Sigmoid colon (tissue), 4 donors: ENCODE measurements at regions not wholly inside any gene's neighbourhood (a gene's known extent, or its start where the extent isn't known, plus 50 kb on each side); places are given as distances from the start of the nearest gene placed in this dataset.

Experiments used
- CTCF ChIP-seq, 4 experiments: fragments of 450-650 bp in 3 of 4; fragments of 200-600 bp in 1 of 4; IDR thresholded peaks; one replicate each; pipeline ENCODE4 v1.5.1; 2016 to 2019; ENCODE audit warnings: antibody characterized with exemption in 4 of 4, mild to moderate bottlenecking in 3 of 4, moderate library complexity in 2 of 4
- EP300 ChIP-seq, 4 donors: sonication (generic); formaldehyde crosslinking; IDR thresholded peaks; one replicate each; pipeline ENCODE4 v1.6.1; 2017; ENCODE audit warnings: antibody characterized with exemption in 4 of 4
- POLR2A ChIP-seq, 2 donors: fragments of 450-650 bp; IDR thresholded peaks; one replicate each; pipeline ENCODE4 v1.6.1; 2016; ENCODE audit warnings: antibody characterized with exemption in 2 of 2, mild to moderate bottlenecking in 2 of 2, moderate library complexity in 2 of 2
- POLR2AphosphoS5 ChIP-seq, 4 donors: sonication (generic); formaldehyde crosslinking; IDR thresholded peaks; one replicate each; pipeline ENCODE4 v1.6.1; 2017; ENCODE audit warnings: antibody characterized with exemption in 4 of 4

- TF ChIP-seq CTCF (IDR thresholded peaks at IDR 0.05): no peak
- TF ChIP-seq EP300 (IDR thresholded peaks at IDR 0.05): no peak
- TF ChIP-seq POLR2A (IDR thresholded peaks at IDR 0.05): no peak
- no peak for TF ChIP-seq POLR2AphosphoS5 (IDR thresholded peaks at IDR 0.05)
Observed at GRCh38 chr9:75574569-75574968, 315.9 kb upstream of the PCSK5 start.
